Mesodermal cell (in vitro differentiated cells): ENCODE measurements at regions not wholly inside any gene's neighbourhood (a gene's known extent, or its start where the extent isn't known, plus 50 kb on each side); places are given as distances from the start of the nearest gene placed in this dataset.

Experiments used
- H3K27ac ChIP-seq: 2 replicates; pipeline ENCODE4 v1.7.0; 2013; ENCODE audit warnings: mild to moderate bottlenecking, low read depth, low read length, moderate library complexity; ENCODE audit not compliant: severe bottlenecking
- H3K36me3 ChIP-seq: 2 replicates; pipeline ENCODE4 v1.7.1; 2013; ENCODE audit warnings: mild to moderate bottlenecking, low read length, moderate library complexity; ENCODE audit not compliant: control insufficient read depth, insufficient read depth
- H3K4me1 ChIP-seq: one replicate; pipeline ENCODE4 v1.7.1; 2013; ENCODE audit warnings: mild to moderate bottlenecking, low read length; ENCODE audit not compliant: insufficient read depth, control insufficient read depth, poor library complexity, severe bottlenecking
- H3K4me3 ChIP-seq: 2 replicates; pipeline ENCODE4 v1.7.0; 2013; ENCODE audit warnings: low read length, control low read depth, mild to moderate bottlenecking; ENCODE audit not compliant: insufficient read depth, poor library complexity, severe bottlenecking; ENCODE audit errors: extremely low read depth
- H3K9me3 ChIP-seq: 2 replicates; pipeline ENCODE4 v1.7.1; 2013; ENCODE audit warnings: mild to moderate bottlenecking, low read length, moderate library complexity; ENCODE audit not compliant: control insufficient read depth
- WGBS, 2 experiments: methylation state at CpG; one replicate each; pipeline ENCODE4 v1.1.5; 2013; ENCODE audit warnings: missing lambda C conversion rate in 2 of 2; ENCODE audit not compliant: insufficient coverage in 2 of 2; 5-methylcytosine and 5-hydroxymethylcytosine counted together

GRCh38 chr5:135688385-135688784 is 109.6 kb upstream of the CXCL14 start:
- H3K4me3 ChIP-seq = no peak overlapping the region
- WGBS, 2 experiments = 100% methylated on average over 1 of the region's 2 CpGs; no CpG with 5 or more reads in 1 of the 2 experiments
- H3K4me1 ChIP-seq = no peaks in the 10 kb centered on the region
- H3K9me3 ChIP-seq = no peaks in the 10 kb centered on the region
- H3K27ac ChIP-seq = no peak overlapping the region
- H3K36me3 ChIP-seq = no peaks in the 10 kb centered on the region

- Histone ChIP-seq H3K4me1 (no peaks in the 10 kb centered on the region), H3K27ac (no peak overlapping the region), H3K36me3 (no peaks in the 10 kb centered on the region), H3K4me3 (no peak overlapping the region), H3K9me3 (no peaks in the 10 kb centered on the region)
These were observed 104.4 kb upstream of the CXCL14 start for GRCh38 chr5:135683189-135683588.

- WGBS, 2 experiments = 86 to 92% methylated on average over 1 to 4 of the region's 5 CpGs
- Histone ChIP-seq H3K4me3 (no peak overlapping the region), H3K4me1 (no peaks in the 10 kb centered on the region), H3K27ac (no peak overlapping the region), H3K9me3 (no peaks in the 10 kb centered on the region), H3K36me3 (no peaks in the 10 kb centered on the region)
These were observed 101.9 kb upstream of the CXCL14 start for GRCh38 chr5:135680713-135681112.

GRCh38 chr5:135678640-135679268 is 100.0 kb upstream of the CXCL14 start:
- Histone ChIP-seq H3K4me3 (no peak overlapping the region), H3K27ac (no peak overlapping the region), H3K4me1 (no peaks in the 10 kb centered on the region), H3K9me3 (no peaks in the 10 kb centered on the region), H3K36me3 (no peaks in the 10 kb centered on the region)
- 80 to 100% methylated on average over 1 of the region's 2 CpGs for WGBS, 2 experiments

GRCh38 chr5:135671966-135672365 is 93.2 kb upstream of the CXCL14 start:
- H3K4me3 ChIP-seq = no peak overlapping the region
- no peaks in the 10 kb centered on the region for H3K36me3 ChIP-seq
- no peak overlapping the region for H3K27ac ChIP-seq
- no peaks in the 10 kb centered on the region for H3K4me1 ChIP-seq
- no peaks in the 10 kb centered on the region for H3K9me3 ChIP-seq
- 94 to 97% methylated on average over 2 to 3 of the region's 3 CpGs for WGBS, 2 experiments

GRCh38 chr5:135671052-135671705 is 92.4 kb upstream of the CXCL14 start:
- H3K9me3 ChIP-seq = no peaks in the 10 kb centered on the region
- no peaks in the 10 kb centered on the region for H3K4me1 ChIP-seq
- H3K4me3 ChIP-seq = no peak overlapping the region
- H3K36me3 ChIP-seq = no peaks in the 10 kb centered on the region
- H3K27ac ChIP-seq = no peak overlapping the region
- 66% methylated on average over 3 of the region's 5 CpGs; no CpG with 5 or more reads in 1 of the 2 experiments for WGBS, 2 experiments

GRCh38 chr5:135670588-135670987 is 91.8 kb upstream of the CXCL14 start:
- 79 to 84% methylated on average over 6 of the region's 6 CpGs for WGBS, 2 experiments
- H3K9me3 ChIP-seq = no peaks in the 10 kb centered on the region
- H3K4me3 ChIP-seq = no peak overlapping the region

GRCh38 chr5:135669416-135669815 is 90.6 kb upstream of the CXCL14 start:
- WGBS, 2 experiments = 77 to 82% methylated on average over 1 to 2 of the region's 2 CpGs
- H3K4me1 ChIP-seq = no peaks in the 10 kb centered on the region
- H3K4me3 ChIP-seq = no peak overlapping the region
- H3K9me3 ChIP-seq = no peaks in the 10 kb centered on the region
- no peaks in the 10 kb centered on the region for H3K36me3 ChIP-seq
- no peak overlapping the region for H3K27ac ChIP-seq

More at GRCh38 chr5:135670588-135670987, 91.8 kb upstream of the CXCL14 start:
- Histone ChIP-seq H3K36me3 (no peaks in the 10 kb centered on the region), H3K27ac (no peak overlapping the region), H3K4me1 (no peaks in the 10 kb centered on the region)

GRCh38 chr5:135667673-135668072 is 88.9 kb upstream of the CXCL14 start:
- H3K36me3 ChIP-seq = no peaks in the 10 kb centered on the region
- H3K9me3 ChIP-seq = no peaks in the 10 kb centered on the region
- WGBS, 2 experiments = 86 to 100% methylated on average over 1 of the region's 2 CpGs
- no peaks in the 10 kb centered on the region for H3K4me1 ChIP-seq
- no peak overlapping the region for H3K4me3 ChIP-seq
- no peak overlapping the region for H3K27ac ChIP-seq

- Histone ChIP-seq H3K9me3 (no peaks in the 10 kb centered on the region), H3K36me3 (no peaks in the 10 kb centered on the region), H3K4me3 (no peak overlapping the region), H3K27ac (no peak overlapping the region), H3K4me1 (no peaks in the 10 kb centered on the region)
- WGBS, 2 experiments = 94 to 96% methylated on average over 3 of the region's 3 CpGs
These were observed 88.4 kb upstream of the CXCL14 start for GRCh38 chr5:135667204-135667603.

- Histone ChIP-seq H3K9me3 (peaks cover 2% of the 10 kb centered on the region), H3K4me3 (no peak overlapping the region), H3K27ac (no peak overlapping the region), H3K4me1 (no peaks in the 10 kb centered on the region), H3K36me3 (no peaks in the 10 kb centered on the region)
- 86 to 87% methylated on average over 3 of the region's 3 CpGs for WGBS, 2 experiments
These were observed 83.9 kb upstream of the CXCL14 start for GRCh38 chr5:135662683-135663082.
